T-cell (primary cell): ENCODE measurements at regions not wholly inside any gene's neighbourhood (a gene's known extent, or its start where the extent isn't known, plus 50 kb on each side); places are given as distances from the start of the nearest gene placed in this dataset.

ENCODE experiments used
- ATAC-seq, 4 experiments: fragments of 200-7000 bp in 3 of 4; fragments of 150-1000 bp in 1 of 4; cut with Tn5 transposase; replicated peaks in 1 of 4; 1 replicate in 3 of 4; 2 replicates in 1 of 4; pipeline ENCODE4 v1.10.0; 2021; ENCODE audit warnings: moderate library complexity in 3 of 4, mild to moderate bottlenecking in 2 of 4, moderate number of reproducible peaks in 1 of 4
- CTCF ChIA-PET, 2 donors: fragments of 300-600 bp; sonication (Branson Sonifier 250); formaldehyde crosslinking; loops; one replicate each; lab custom pipeline; 2022; ENCODE audit warnings: antibody characterized with exemption in 2 of 2; lab: Charles Lee
- POLR2A ChIA-PET, 2 donors: fragments of 300-600 bp; sonication (Branson Sonifier 250); formaldehyde crosslinking; loops; one replicate each; lab custom pipeline; 2022; ENCODE audit warnings: antibody characterized with exemption in 2 of 2; lab: Charles Lee
- DNase-seq, 35 experiments: peaks; one replicate each; pipeline versions ENCODE4 v3.0.0 to v3.0.0-alpha.2; 2013 to 2023
- H3K27ac ChIP-seq: one replicate; pipeline ENCODE4 v1.5.1; 2013; ENCODE audit warnings: low read length
- H3K27me3 ChIP-seq, 2 experiments: replicated peaks in 1 of 2; 1 replicate in 1 of 2; 2 replicates in 1 of 2; pipeline versions ENCODE4 v1.6.1 to v1.7.0; 2013; ENCODE audit warnings: low read length in 1 of 2, mixed read lengths in 1 of 2; ENCODE audit not compliant: control insufficient read depth in 2 of 2, insufficient read depth in 2 of 2; ENCODE audit errors: extremely low read depth in 1 of 2
- H3K36me3 ChIP-seq, 2 donors: 1 replicate in 1 of 2; 2 replicates in 1 of 2; pipeline versions ENCODE4 v1.6.1 to v1.7.0; 2013; ENCODE audit warnings: low read length in 1 of 2; ENCODE audit not compliant: control insufficient read depth in 2 of 2, insufficient read depth in 1 of 2; ENCODE audit errors: extremely low read depth in 1 of 2
- H3K4me1 ChIP-seq, 2 experiments: 1 replicate in 1 of 2; 2 replicates in 1 of 2; pipeline versions ENCODE4 v1.6.1 to v1.7.0; 2013; ENCODE audit warnings: low read length in 2 of 2, mixed read lengths in 1 of 2; ENCODE audit not compliant: insufficient read depth in 2 of 2, control insufficient read depth in 1 of 2; ENCODE audit errors: extremely low read depth in 1 of 2
- H3K4me3 ChIP-seq, 2 donors: 1 replicate in 1 of 2; 2 replicates in 1 of 2; pipeline versions ENCODE4 v1.5.1 to v1.7.0; 2013; ENCODE audit warnings: mild to moderate bottlenecking in 2 of 2, low read length in 1 of 2, moderate library complexity in 1 of 2; ENCODE audit not compliant: control insufficient read depth in 1 of 2; ENCODE audit errors: extremely low read depth in 1 of 2
- H3K9me3 ChIP-seq: 2 replicates; pipeline ENCODE4 v1.7.0; 2013
- H3K27ac Mint-ChIP-seq, 2 donors: one replicate each; pipeline ENCODE4 v1.8.0; 2020 to 2021; ENCODE audit warnings: mild to moderate bottlenecking in 2 of 2, mixed read lengths in 2 of 2
- H3K27me3 Mint-ChIP-seq, 2 donors: one replicate each; pipeline ENCODE4 v1.8.0; 2021 to 2022; ENCODE audit warnings: mixed read lengths in 2 of 2
- H3K36me3 Mint-ChIP-seq: one replicate; pipeline ENCODE4 v1.8.0; 2021; ENCODE audit warnings: mixed read lengths
- H3K4me1 Mint-ChIP-seq, 3 donors: one replicate each; pipeline ENCODE4 v1.8.0; 2020 to 2022; ENCODE audit warnings: mixed read lengths in 3 of 3, mild to moderate bottlenecking in 1 of 3
- H3K4me3 Mint-ChIP-seq, 3 donors: one replicate each; pipeline ENCODE4 v1.8.0; 2020 to 2022; ENCODE audit warnings: mild to moderate bottlenecking in 3 of 3, mixed read lengths in 3 of 3, moderate library complexity in 3 of 3
- H3K9me3 Mint-ChIP-seq, 3 donors: one replicate each; pipeline ENCODE4 v1.8.0; 2020 to 2022; ENCODE audit warnings: mixed read lengths in 3 of 3
- WGBS: methylation state at CpG from one replicate; pipeline ENCODE4 v1.1.5; 2013; ENCODE audit warnings: missing lambda C conversion rate; ENCODE audit not compliant: insufficient coverage; 5-methylcytosine and 5-hydroxymethylcytosine counted together

DNA sequence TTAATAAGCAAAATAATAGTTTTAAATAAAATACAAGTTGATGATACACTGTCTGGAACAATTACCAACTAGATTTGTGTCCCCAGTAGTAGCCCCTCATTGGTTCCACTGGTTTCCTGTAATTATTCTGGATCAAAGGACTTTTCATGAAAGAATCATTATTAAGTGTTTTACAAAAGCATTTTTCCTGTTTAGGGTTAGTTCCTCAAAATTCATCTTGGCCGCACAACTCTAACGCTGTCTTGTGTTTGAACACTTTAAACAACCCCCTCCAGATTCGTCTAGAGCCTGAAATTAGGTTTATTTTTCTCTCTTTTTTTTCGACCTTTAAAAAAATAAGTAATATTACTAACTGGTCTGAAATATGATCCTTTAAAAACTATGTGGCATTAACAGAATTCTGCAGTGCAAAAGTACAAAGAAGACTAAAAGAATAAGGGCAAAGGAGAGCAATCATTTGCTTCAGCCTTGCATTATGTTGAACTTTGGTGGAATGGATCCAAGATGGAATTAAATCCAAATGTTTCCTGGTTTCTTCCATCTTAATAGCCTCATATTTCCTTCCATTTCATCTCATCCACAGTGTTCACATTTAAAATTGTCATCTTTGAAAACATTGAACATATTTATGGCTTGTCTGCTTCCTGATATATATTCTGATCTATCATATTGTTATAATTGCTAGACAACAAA is 678.4 kb downstream of the IRS1 start:
- CTCF ChIA-PET = interaction anchor here in 1 of 2 donors (0.6 kb wide), 1 partner anchor 342 kb away, joined by 7 read pairs; no protein-coding TSS in a partner anchor
- no CpG with 5 or more reads among the region's 4 CpGs for WGBS

DNA sequence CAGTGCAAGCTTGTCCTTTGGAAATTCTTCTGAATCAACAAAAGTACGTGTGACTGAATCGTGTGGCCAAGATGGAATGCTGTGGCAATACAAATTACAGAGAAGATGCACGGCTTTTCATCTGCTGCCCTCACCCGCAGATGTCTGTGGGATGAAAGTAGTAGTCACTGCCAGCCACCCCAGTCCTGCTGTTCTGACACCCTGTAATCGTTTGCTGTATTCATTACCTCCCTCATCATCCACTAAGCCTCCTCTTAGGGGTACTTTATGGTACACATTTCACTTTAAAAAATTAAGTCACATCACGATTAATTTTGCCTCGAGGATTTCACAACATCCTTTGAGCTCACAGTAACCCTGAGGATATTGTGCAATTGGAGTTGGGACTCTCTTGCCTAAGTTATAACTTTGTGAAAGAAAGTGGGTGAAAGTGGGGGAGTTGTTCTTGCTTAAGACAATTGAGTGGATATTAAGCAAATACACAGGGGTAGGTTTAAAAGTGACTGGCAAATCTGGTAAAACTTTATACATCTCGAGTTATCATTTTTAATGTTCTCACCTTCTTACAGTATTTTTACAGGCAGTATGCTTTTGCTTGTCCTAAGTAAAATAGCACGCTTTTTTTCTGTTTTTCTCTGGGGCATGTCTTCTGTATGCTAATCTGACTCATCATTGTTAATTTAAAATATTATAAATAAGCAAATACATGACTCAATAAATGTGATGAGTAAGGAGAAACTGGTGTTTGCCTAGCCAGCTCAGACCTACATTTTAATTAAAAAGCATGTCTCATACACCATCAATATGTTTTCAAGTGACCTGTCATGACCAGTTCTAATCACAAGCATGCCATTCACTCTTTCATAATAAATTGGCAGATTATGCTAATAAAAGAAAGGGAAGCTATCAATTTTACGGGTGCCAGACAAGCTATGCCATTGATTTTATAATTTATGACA is 680.9 kb downstream of the IRS1 start:
- no peak for ATAC-seq
- CTCF ChIA-PET = interaction anchor here in 1 of 2 donors (0.6 kb wide), 1 partner anchor 705 kb away, joined by 3 read pairs; no protein-coding TSS in a partner anchor
- WGBS = 80% methylated on average over 1 of the region's 10 CpGs

More for the DNA sequence above, 678.4 kb downstream of the IRS1 start:
- no peaks in the 10 kb centered on the region for H3K27me3 ChIP-seq
- no peaks in the 10 kb centered on the region for H3K9me3 ChIP-seq
- Mint-ChIP-seq H3K27ac (no peak overlapping the region), H3K9me3 (no peaks in the 10 kb centered on the region), H3K36me3 (no peaks in the 10 kb centered on the region), H3K27me3 (peaks cover 4 to 6% of the 10 kb centered on the region in 2 donors), H3K4me3 (no peak overlapping the region), H3K4me1 (no peaks in the 10 kb centered on the region)
- POLR2A ChIA-PET = no interaction called here
- ATAC-seq (no peak), DNase-seq (no peak)
- no peak overlapping the region for H3K4me3 ChIP-seq
- H3K27ac ChIP-seq = no peak overlapping the region
- no peaks in the 10 kb centered on the region for H3K36me3 ChIP-seq
- no peaks in the 10 kb centered on the region for H3K4me1 ChIP-seq

DNA sequence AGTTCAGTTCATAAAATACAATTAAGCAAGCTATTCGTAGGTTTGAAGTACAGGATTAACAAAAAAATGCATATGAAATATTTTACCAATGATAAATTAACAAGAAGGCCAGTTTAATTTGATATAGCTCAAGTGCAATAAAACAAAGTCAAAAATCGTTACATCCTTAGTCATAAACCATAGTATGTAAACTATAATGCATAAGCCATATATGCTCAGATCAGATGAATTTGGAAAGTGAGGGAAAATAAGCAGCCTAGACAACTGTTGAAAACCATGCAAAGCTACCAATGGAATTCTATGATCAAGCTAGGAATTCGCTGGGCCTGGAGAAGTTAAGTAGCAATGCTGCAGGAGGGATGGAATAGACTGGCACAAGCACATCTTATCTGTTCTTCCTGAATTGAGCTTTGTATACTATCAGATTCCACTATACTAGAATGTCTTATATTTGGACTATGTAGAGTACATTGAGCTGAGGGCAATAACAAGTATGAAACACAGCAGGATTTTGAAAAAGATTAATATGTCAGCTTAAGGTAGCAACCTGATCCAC is 682.0 kb downstream of the IRS1 start:
- Mint-ChIP-seq H3K4me1 (no peaks in the 10 kb centered on the region), H3K27me3 (peaks cover 1 to 6% of the 10 kb centered on the region in 2 donors), H3K27ac (no peak overlapping the region), H3K36me3 (no peaks in the 10 kb centered on the region), H3K4me3 (no peak overlapping the region), H3K9me3 (no peaks in the 10 kb centered on the region)
- H3K9me3 ChIP-seq = no peaks in the 10 kb centered on the region
- POLR2A ChIA-PET = no interaction called here
- no peaks in the 10 kb centered on the region for H3K27me3 ChIP-seq
- WGBS = no CpG with 5 or more reads among the region's 3 CpGs
- ATAC-seq = no peak
- H3K4me1 ChIP-seq = no peaks in the 10 kb centered on the region
- CTCF ChIA-PET = interaction anchor here (0.6 kb wide), 3 partner anchors 40 to 706 kb away, joined by 3 read pairs; no protein-coding TSS in a partner anchor
- no peak overlapping the region for H3K4me3 ChIP-seq
- no peak overlapping the region for H3K27ac ChIP-seq
- DNase-seq = no peak
- H3K36me3 ChIP-seq = no peaks in the 10 kb centered on the region

More for the DNA sequence above, 680.9 kb downstream of the IRS1 start:
- Mint-ChIP-seq H3K27me3 (peaks cover 1 to 6% of the 10 kb centered on the region in 2 donors), H3K4me1 (no peaks in the 10 kb centered on the region), H3K27ac (no peak overlapping the region), H3K36me3 (no peaks in the 10 kb centered on the region), H3K4me3 (no peak overlapping the region), H3K9me3 (no peaks in the 10 kb centered on the region)
- H3K9me3 ChIP-seq = no peaks in the 10 kb centered on the region
- H3K36me3 ChIP-seq = no peaks in the 10 kb centered on the region
- H3K27me3 ChIP-seq = no peaks in the 10 kb centered on the region
- no peak overlapping the region for H3K27ac ChIP-seq
- no peaks in the 10 kb centered on the region for H3K4me1 ChIP-seq
- POLR2A ChIA-PET = no interaction called here
- no peak for DNase-seq
- H3K4me3 ChIP-seq = no peak overlapping the region

DNA sequence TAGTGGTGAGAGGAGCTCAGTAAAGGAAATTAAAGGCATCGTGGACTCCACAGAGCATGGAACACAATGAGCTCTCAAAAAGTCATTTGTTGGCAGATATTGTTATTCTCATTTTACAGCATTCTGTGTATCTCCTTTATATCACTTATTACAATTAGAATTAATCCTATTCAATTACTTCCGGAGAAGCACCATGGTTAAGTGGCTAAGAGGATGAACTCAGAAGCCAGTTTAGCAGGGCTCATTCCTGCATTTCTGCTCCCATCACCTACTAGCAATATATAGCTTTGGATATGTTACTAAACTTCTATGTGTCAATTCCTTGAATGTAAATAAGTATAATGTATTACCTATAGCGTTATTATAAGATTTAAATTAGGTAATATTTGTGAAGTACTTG is 683.3 kb downstream of the IRS1 start:
- ChIA-PET POLR2A (no interaction called here), CTCF (interaction anchor here (0.6 kb wide), 2 partner anchors 41 to 120 kb away, joined by 3 to 7 read pairs; no protein-coding TSS in a partner anchor)
- no peaks in the 10 kb centered on the region for H3K36me3 ChIP-seq
- no peak overlapping the region for H3K4me3 ChIP-seq
- Mint-ChIP-seq H3K27ac (no peak overlapping the region), H3K9me3 (no peaks in the 10 kb centered on the region), H3K4me3 (no peak overlapping the region), H3K4me1 (no peaks in the 10 kb centered on the region), H3K27me3 (peaks cover 1 to 3% of the 10 kb centered on the region in 2 donors), H3K36me3 (no peaks in the 10 kb centered on the region)
- no peaks in the 10 kb centered on the region for H3K9me3 ChIP-seq
- no peak for ATAC-seq
- no peak for DNase-seq
- H3K27ac ChIP-seq = no peak overlapping the region
- H3K27me3 ChIP-seq = no peaks in the 10 kb centered on the region
- H3K4me1 ChIP-seq = no peaks in the 10 kb centered on the region
- WGBS = no CpG with 5 or more reads among the region's 3 CpGs

DNA sequence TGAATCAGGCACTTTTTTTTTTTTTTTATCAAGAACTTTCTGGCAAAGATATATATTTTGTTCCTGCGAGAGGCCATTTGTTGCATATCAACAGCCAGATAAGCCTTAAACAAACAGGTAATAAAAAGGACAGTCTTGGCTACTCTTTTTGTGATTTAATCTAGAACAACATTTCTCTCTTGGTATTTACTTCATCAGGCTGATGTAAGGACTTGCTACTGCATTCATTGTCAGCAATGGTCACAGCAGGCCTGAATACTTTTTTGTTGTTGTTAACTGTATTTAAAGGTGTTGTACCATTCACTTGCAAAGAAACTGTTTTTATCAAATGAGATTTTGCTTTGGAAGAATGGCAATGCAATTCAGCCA is 683.8 kb downstream of the IRS1 start:
- Mint-ChIP-seq H3K9me3 (no peaks in the 10 kb centered on the region), H3K27me3 (peaks cover 0 to 1% of the 10 kb centered on the region in 2 donors), H3K4me1 (no peaks in the 10 kb centered on the region), H3K27ac (no peak overlapping the region), H3K36me3 (no peaks in the 10 kb centered on the region), H3K4me3 (no peak overlapping the region)
- Histone ChIP-seq H3K4me1 (no peaks in the 10 kb centered on the region), H3K27ac (no peak overlapping the region), H3K36me3 (no peaks in the 10 kb centered on the region), H3K27me3 (no peaks in the 10 kb centered on the region), H3K4me3 (no peak overlapping the region), H3K9me3 (no peaks in the 10 kb centered on the region)
- WGBS = no CpG with 5 or more reads among the region's 1 CpG
- ChIA-PET POLR2A (interaction anchor here in 1 of 2 donors (0.6 kb wide), 1 partner anchor 330 kb away, joined by 3 read pairs; no protein-coding TSS in a partner anchor), CTCF (interaction anchor here (0.6 kb wide), 2 partner anchors 41 to 119 kb away, joined by 3 to 7 read pairs; no protein-coding TSS in a partner anchor)
- DNase-seq (no peak), ATAC-seq (no peak)
